Neural progenitor cell (in vitro differentiated cells): ENCODE measurements at regions not wholly inside any gene's neighbourhood (a gene's known extent, or its start where the extent isn't known, plus 50 kb on each side); places are given as distances from the start of the nearest gene placed in this dataset.

Experiments used
- CTCF ChIP-seq: fragments of 200-600 bp; sonication (generic); IDR thresholded peaks from 2 replicates; pipeline ENCODE4 v1.5.1; 2017; ENCODE audit warnings: antibody characterized with exemption, mild to moderate bottlenecking
- EZH2 ChIP-seq: fragments of 200-600 bp; sonication (generic); IDR thresholded peaks from 2 replicates; pipeline ENCODE4 v1.6.1; 2017; ENCODE audit warnings: antibody characterized with exemption, mild to moderate bottlenecking, moderate library complexity

- TF ChIP-seq EZH2, result no peak
- no peak for TF ChIP-seq CTCF
Observed at GRCh38 chr12:16472631-16473030, 125.2 kb downstream of the MGST1 start.
